GM23248 (cell line): ENCODE measurements at regions not wholly inside any gene's neighbourhood (a gene's known extent, or its start where the extent isn't known, plus 50 kb on each side); places are given as distances from the start of the nearest gene placed in this dataset.

Experiments
- EZH2 ChIP-seq: fragments of 200-600 bp; sonication (generic); IDR thresholded peaks from 2 replicates; pipeline ENCODE4 v1.6.1; 2018; ENCODE audit warnings: antibody characterized with exemption, mild to moderate bottlenecking; ENCODE audit not compliant: insufficient read depth, poor library complexity, severe bottlenecking
- EZH2phosphoT487 ChIP-seq: fragments of 200-600 bp; sonication (generic); IDR thresholded peaks from 2 replicates; pipeline ENCODE4 v1.6.1; 2018; ENCODE audit warnings: antibody characterized with exemption, moderate library complexity, mild to moderate bottlenecking, low read depth; ENCODE audit not compliant: insufficient read depth

DNA sequence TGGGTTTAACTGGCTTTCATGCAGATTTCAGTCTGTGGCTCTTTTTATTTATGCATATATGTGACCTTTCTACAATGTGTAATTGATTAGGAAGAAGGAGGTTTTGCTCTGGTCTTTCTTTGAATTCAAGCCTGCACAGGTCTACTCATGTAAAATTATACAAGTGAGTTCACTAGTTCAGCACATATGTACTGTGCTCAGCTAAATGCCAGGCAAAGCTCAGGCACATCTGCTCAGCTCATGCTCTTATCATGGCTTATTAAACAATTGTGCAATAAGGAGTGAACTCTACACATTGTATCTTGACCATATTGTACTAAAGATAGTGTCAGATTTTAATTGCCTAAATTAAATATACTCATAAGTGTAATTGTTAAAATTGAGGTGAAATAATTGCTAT lies 378.4 kb downstream of the ADGRL2 start:
- no peak for TF ChIP-seq EZH2
- no peak for TF ChIP-seq EZH2phosphoT487
